GM21576 (cell line): ENCODE measurements at regions not wholly inside any gene's neighbourhood (a gene's known extent, or its start where the extent isn't known, plus 50 kb on each side); places are given as distances from the start of the nearest gene placed in this dataset.

Experiments used
- ATAC-seq: cut with Tn5 transposase; IDR thresholded peaks from one replicate; pipeline ENCODE4 v1.9.1; 2021; ENCODE audit warnings: mild to moderate bottlenecking, moderate library complexity; ENCODE audit not compliant: unreplicated experiment

DNA sequence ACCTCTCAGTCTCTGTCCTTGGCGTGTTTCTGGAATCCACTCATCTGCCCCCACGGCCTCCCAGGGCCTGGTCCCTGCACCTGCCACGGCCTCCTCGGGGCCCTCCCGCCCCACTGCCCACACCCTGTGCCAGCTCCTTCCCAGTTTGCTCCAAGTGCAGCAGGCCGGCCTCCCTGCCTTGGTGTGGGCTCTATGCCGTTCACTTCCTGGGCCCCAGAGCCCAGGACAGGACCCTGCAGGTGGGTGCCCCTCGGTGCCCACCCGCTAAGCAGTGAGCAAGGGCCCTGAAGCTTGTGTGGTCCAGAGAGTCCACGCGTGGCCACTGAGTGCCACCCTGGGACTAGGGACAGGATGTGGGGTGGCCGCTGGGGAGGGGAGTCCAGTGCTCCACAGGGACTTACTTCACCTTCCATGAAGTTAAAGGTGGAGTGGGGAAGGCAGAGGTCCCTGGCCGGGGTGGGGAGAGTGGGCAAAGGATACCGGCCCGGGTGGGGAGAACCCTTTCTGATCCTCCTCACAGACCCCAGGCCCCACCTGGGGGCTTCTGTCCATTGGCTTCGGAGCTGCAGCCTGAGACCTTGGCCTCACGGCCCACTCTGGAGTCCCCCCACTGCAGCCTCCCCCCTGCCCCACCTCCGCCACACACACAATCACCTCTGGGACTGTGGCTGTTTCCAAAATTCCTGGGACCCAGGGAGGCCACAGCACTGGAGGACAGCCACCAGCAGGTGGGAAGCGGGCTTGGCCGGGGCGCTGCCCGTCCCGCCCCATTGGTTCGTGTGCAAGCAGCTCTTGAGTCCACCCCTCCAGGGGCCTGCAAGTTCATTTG lies 60.0 kb upstream of the NKX1-1 start:
- ATAC-seq, result no peak

DNA sequence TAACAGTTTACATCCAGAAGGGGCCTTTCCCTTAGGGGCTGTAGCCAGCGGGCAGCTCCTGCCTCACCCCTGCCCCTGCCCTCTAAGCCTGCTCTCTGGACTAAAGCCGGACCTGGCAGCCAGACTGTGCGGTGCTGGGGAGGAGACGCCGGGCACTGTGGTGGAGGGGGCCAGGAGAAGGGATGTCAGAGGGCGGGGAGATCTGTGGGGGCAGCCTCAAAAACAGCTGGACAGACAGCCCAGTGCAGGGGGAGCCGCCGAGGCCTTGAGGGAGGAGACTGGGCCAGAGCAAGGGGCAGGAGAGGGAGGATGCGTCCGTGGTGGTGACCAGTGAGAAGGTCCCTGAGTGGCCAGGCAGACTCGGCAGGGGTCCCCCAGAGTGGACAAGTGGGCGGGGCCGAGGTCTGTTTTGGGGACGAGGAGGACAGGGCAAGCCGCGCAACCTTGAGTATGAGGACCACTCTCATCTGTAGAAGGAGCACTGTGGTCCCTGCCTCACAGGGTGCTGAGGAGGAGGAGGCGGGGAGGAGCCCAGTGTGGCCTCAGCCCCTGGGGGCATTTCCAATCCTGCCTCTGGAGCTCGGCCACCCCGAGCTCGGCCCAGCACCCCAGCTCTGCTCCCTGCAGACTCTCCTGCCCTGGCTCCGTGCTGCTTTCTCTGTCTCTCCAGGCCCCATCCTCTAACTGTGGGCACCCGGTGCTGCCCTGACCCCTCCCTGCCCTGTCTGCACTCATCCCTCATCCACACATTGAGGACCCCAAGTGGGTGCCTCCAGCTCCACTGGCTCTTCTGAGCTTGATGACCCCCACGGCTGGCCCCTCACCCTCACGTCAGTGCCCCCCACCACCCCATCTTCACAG lies 59.2 kb upstream of the NKX1-1 start:
- no peak for ATAC-seq

DNA sequence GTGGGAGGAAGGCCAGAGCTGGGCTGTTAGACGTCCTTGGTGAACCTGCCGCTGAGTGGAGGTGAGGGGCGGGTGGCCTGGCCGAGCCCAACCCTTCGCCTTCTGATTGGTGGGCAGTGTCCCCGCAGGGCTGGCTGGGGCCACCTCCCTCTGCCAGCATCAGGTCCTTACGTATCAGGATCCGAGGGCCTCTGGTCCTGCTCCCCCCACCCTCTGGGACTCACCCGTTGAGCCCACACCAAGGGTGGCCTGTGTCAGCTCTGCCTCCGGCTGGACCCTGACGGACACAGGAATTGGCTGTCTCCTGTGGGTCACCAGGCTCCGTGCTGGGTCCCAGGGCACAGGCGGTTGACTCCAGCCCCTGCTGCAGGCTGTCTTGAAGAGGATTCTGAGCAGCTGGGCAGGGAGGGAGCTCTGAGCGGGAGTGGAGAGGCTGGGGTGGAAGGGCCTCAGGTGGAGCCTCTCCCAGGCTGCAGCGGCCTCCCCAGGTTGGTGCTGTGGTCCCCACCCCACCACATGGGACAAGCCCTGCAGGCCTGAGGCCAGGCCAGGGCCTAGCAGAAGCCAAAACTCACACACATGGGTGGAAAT lies 58.4 kb upstream of the NKX1-1 start:
- ATAC-seq, result no peak

DNA sequence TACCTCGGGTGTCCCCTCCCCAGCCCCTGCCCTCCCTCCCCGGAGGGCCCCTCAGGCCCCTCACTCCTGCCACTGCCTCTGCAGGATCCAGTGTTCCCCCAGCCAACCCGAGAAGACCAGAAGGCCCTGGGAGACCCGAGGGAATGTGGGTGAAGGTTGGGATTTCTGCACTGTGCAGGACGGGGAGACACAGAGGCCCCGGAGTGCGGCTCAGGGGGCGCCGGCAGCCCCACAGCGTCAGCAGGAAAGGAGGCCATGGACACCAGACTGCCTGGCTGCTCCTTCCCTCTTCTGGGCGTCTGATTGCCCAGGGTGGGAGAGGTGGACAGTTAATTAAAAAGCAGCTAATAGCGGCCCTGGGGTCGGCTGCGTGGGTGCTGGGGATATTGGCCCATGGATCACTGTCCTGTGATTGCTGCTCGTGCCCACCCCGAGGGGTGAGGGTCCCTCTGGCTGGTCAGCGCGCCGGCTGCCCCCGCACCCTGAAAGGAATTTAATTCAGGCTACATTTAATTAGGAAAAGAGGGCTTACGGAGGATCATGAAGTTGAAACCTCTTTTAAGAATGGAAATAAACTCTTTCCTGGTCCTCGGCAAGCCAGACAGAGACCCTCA lies 57.8 kb upstream of the NKX1-1 start:
- no peak for ATAC-seq

DNA sequence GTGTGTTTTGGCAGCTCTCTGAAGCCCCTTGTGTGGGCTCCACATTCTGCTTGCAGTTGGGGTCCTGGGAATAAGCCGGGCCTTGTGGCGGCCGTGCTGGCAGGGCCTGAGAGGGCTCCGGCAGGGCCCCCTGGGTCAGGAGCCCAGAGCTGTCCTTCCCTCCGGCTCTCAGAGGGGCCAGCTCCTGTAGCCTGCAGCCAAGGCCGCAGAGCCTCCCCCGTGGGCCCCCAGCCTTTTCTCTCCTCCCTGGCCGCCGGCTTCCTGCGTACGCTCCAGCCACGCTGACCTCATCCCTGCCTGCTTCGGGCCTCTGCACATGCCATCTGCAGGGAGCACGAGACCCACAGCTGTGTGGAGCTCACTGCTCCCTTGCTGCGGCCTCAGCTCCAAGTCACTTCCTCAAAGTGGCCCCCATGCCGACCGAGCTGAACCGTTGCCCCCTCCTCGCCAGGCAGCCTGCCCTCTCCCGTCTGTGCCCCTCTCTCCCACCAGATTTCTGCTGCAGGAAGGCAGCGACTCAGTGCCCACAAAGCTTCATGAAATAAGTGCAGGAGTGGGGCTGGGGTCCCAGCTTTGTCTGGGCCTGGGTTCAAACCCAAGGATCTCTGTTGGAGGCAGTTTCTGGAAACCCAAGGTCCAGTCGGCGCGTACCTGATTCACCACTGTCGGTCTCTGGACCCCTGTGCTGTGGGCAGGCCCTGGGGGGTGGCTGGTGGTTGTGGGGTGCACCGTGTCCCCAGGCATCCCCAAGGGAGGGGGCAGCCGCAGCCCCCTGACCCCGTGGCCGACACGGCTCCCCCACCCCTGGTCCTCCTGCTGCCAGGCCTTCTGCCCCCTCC lies 57.1 kb upstream of the NKX1-1 start:
- ATAC-seq, result no peak

DNA sequence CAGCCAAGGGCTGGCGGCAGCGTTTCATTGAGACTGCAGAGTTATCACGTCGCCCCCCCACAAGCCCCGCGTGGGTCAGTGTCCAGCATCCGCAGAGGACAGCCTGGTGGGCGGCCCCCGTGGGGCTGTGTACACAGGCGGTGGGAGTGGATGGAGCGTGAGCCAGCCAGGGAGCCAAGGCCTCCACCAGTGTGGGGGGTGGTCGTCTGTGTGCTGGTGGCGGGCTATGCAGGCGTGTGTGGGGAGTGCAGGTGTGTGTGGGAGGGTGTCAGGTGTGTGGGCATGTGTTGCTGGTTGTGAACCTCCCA lies 56.5 kb upstream of the NKX1-1 start:
- ATAC-seq, result no peak

DNA sequence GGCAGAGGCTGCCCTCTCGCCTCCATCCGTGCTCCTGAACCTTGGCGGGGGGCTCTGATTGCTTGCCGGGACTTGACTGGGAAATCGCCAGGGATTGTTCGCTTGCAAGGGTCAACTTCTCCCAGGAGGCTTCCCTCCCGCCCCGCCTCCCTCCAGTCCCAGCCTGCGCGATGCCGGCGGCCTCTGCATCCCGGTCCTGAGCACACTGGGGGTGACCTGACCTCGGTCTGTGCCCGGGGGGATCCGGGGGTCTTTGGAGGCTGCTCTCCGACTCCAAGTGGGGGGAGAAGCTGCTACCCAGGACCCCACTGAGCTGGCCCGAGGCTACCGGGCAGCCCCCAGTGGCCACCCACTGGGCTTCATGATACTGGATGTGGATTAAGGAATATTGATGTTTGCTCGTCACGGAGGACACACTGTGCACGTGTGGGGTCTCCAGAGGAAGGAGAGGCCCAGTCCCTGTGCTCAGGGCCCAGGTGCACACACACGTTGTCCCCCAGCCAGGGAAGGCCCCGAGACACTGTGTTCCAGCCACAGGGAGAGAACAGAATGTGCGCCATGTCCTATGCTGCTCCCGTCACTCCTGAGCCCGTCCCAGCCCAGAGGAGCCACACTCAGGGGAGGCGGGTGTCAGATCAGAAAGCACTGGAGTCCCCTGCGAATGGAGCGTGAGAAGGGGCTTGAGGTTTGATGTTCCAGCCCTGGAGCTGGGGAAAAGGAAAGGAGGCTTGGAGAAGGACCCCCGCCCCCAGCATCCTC lies 55.9 kb upstream of the NKX1-1 start:
- no peak for ATAC-seq

DNA sequence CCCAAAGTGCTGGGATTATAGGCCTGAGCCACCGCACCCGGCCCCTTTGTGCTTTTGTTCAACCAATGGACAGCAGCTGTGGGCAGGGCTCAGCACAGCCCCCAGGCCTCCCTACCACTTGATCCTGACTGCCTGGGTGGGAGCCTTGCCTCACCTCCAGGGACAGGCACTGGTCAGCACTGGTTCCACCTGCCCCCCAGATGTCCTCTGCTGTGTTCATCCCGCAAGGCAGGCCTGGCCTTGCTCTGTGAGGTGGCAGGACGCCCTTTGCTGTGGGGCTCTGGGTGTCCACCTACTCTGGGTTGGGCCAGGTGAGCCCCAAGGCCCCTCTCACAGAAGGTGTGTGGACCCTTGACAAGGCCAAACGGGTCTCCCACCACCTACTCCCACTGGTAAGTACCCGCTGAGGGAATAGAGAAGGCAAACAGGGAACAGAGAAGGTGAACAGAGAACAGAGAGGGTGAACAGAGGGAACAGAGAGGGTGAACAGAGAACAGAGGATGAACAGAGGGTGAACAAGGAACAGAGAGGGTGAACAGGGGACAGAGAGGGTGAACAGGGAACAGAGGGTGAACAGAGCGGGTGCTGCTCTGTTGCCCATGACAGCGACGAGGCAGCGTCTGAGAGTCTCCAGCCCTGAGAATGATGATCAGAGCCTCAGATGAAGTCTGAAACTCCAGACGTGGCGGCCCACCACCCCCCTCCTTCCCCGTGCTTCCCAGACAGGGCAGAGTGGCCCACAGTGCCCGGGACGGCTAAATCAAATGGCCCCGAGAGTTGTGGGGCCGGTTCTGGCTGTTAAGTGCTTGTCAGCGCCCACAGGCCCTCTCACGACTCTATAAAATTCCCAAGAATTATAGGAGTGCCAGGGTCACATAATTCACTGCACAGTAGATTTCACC lies 55.0 kb upstream of the NKX1-1 start:
- no peak for ATAC-seq

DNA sequence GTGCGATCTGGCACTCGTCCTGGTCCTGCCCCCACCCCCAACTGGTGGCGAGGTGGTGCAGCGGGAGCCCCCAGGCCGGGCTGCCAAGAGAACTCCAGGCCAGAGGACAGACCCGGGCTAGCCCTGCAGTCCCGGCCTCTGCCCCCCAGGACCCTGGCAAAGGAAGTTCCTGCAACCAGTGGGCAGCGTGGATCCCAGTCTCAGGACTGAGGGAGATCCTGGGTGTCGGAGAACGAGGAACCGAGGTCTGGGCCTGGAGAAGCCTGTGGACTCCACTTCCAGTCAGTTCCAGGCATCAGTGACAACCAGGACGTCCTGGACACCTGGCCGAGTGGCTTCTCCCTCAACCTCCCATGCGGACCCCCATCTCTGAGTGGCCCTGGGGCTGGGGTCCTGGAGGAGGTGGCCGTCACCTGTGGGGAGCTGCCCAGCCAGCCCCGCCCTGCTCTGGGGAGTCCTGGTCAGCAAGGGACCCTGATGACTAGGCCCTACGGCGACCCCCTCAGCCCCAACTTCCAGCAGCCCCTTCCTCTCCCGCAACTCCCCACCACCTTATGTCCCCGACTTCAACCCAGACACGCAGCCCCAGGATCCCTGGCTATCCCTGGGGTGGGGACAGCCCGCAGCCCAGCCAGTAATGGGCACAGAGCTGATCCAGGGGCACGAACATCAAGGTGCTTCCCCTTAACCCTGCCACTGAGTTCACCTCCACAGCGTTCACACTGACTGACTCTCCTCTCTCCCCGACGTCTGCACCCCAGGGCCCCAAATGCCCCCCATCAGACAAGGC lies 53.7 kb upstream of the NKX1-1 start:
- ATAC-seq, result no peak

DNA sequence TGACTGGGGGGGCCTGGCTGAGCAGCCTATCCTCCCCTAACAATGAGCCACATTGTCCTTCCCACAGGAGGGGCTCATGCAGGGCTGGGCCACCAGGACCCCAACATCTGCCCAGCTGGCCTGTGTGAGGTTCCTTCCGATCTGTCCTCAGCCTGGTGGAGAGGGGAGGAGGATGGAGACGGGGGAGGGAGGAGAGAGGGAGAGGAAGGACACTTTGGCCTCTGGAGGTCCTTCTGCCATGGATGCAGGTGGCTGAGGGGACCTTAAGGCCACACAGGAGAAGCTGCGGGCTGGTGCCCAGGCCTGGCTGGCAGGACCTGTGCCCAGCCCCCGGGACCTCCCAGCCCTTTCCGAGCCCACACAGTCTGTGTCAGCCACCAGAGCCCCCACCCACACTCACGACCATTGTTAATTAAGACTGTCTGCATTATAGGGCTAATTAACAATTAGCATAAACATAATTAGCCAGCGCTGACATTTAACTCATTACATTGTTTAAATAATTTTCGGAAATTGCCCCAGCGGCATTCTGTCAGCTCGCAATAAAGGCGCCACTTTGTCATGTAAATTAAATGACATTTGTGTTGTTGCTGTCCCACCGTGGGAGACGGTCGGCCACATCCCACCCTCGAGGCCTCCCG lies 53.0 kb upstream of the NKX1-1 start:
- ATAC-seq, result no peak

DNA sequence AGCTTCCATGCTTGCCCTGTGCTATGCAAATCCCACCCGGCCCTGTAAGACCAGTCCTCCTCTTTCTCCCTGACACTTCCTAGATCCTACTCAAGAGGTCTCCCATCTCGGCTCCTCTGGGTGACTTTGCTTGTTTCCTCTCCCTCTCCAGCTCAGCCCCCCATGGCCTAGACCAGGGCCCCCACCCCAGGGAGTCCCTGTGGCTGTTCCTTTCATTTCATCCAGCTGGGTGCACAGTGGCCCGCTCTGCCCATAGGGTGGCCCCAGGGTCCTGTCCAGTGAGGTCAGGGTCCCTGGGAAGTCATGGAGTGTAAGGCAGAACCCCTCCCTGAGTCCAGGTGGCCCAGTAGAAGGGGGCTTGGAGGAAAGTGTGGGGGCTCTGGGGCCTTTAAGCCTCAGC lies 52.3 kb upstream of the NKX1-1 start:
- ATAC-seq, result no peak
